ENCODE measurements at regions not wholly inside any gene's neighbourhood (a gene's known extent, or its start where the extent isn't known, plus 50 kb on each side); places are given as distances from the start of the nearest gene placed in this dataset.
"Not testable (repeated sequence)": the region's sequence is repeated elsewhere in the genome, so short reads cannot be mapped to it uniquely, and the experiment has no call there.

DNA sequence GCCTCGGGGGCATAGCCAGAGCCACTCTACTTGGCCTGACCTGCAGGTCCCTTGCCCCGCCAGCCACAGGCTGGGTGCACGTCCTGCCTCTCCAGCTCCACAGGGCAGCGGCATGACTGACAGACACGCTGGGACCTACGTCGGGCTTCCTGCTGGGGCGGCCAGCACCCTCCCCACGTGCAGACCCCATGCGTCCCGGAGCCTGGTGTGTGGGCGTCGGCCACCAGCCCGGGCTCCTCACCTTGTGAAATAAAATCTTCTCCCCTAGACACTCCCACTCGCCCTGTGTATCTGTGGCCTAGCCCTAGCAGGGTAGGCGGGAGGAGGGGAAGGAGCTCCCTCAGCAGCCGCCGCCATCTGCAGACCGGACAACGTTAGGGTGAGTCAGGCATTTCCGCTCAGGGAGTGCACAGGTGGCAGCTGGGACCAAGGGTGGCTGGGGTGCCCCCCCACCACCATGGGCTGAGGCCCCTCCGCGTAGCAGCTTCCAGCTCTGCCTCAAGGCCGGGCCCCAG is 119.5 kb downstream of the IGLL1 start:
- TF ChIP-seq, protein P1, sequence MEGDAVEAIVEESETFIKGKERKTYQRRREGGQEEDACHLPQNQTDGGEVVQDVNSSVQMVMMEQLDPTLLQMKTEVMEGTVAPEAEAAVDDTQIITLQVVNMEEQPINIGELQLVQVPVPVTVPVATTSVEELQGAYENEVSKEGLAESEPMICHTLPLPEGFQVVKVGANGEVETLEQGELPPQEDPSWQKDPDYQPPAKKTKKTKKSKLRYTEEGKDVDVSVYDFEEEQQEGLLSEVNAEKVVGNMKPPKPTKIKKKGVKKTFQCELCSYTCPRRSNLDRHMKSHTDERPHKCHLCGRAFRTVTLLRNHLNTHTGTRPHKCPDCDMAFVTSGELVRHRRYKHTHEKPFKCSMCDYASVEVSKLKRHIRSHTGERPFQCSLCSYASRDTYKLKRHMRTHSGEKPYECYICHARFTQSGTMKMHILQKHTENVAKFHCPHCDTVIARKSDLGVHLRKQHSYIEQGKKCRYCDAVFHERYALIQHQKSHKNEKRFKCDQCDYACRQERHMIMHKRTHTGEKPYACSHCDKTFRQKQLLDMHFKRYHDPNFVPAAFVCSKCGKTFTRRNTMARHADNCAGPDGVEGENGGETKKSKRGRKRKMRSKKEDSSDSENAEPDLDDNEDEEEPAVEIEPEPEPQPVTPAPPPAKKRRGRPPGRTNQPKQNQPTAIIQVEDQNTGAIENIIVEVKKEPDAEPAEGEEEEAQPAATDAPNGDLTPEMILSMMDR (IDR thresholded peaks at IDR 0.05): not testable (repeated sequence)
- TF ChIP-seq POLR2A, POLR2AphosphoS5, EP300 (IDR thresholded peaks at IDR 0.05): not testable (repeated sequence)

Data from stomach (tissue), 4 donors.